MM.1S (cell line): ENCODE measurements at regions not wholly inside any gene's neighbourhood (a gene's known extent, or its start where the extent isn't known, plus 50 kb on each side); places are given as distances from the start of the nearest gene placed in this dataset.

Source experiments
- EZH2 ChIP-seq: fragments of 300-600 bp; sonication (generic); optimal IDR thresholded peaks from 2 replicates; pipeline ENCODE3; 2017; ENCODE audit warnings: low read depth, mild to moderate bottlenecking, antibody characterized with exemption, low read length, mixed read lengths
- EZH2phosphoT487 ChIP-seq: fragments of 300-600 bp; sonication (generic); IDR thresholded peaks from 2 replicates; pipeline ENCODE4 v1.6.1; 2018; ENCODE audit warnings: antibody characterized with exemption, low read length
- TF ChIP-seq, protein P1 (sequence below): fragments of 300-600 bp; sonication (generic); IDR thresholded peaks from 2 replicates; pipeline ENCODE4 v1.5.1; 2016; ENCODE audit warnings: antibody characterized with exemption, low read length, mixed read lengths

GRCh38 chr13:52949742-52950141 lies 78.9 kb upstream of the OLFM4 start:
- TF ChIP-seq EZH2 (no peak), EZH2phosphoT487 (no peak)
- TF ChIP-seq, protein P1, sequence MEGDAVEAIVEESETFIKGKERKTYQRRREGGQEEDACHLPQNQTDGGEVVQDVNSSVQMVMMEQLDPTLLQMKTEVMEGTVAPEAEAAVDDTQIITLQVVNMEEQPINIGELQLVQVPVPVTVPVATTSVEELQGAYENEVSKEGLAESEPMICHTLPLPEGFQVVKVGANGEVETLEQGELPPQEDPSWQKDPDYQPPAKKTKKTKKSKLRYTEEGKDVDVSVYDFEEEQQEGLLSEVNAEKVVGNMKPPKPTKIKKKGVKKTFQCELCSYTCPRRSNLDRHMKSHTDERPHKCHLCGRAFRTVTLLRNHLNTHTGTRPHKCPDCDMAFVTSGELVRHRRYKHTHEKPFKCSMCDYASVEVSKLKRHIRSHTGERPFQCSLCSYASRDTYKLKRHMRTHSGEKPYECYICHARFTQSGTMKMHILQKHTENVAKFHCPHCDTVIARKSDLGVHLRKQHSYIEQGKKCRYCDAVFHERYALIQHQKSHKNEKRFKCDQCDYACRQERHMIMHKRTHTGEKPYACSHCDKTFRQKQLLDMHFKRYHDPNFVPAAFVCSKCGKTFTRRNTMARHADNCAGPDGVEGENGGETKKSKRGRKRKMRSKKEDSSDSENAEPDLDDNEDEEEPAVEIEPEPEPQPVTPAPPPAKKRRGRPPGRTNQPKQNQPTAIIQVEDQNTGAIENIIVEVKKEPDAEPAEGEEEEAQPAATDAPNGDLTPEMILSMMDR, result no peak
